Gastrocnemius medialis (tissue), 4 donors: ENCODE measurements at regions not wholly inside any gene's neighbourhood (a gene's known extent, or its start where the extent isn't known, plus 50 kb on each side); places are given as distances from the start of the nearest gene placed in this dataset.

ENCODE experiments used
- ATAC-seq, 2 donors: fragments of 150-250 bp; one replicate each; pipeline ENCODE4 v1.9.1; 2016
- DNase-seq, 2 donors: peaks; one replicate each; pipeline ENCODE4 v3.0.0-alpha.2; 2019
- H3K27ac ChIP-seq, 4 donors: fragments of 200-600 bp; sonication (generic); 1 replicate in 1 of 4; 2 replicates in 3 of 4; pipeline ENCODE4 v1.5.1; 2016 to 2018; ENCODE audit warnings: mild to moderate bottlenecking in 2 of 4, moderate library complexity in 1 of 4
- H3K27me3 ChIP-seq, 3 donors: fragments of 200-600 bp; sonication (generic) in 2 of 3; 1 replicate in 1 of 3; 2 replicates in 2 of 3; pipeline versions ENCODE4 v1.5.1 to v1.6.0; 2016 to 2019; ENCODE audit warnings: mild to moderate bottlenecking in 1 of 3, moderate library complexity in 1 of 3
- H3K36me3 ChIP-seq, 2 donors: fragments of 200-600 bp; sonication (generic) in 1 of 2; one replicate each; pipeline ENCODE4 v1.5.1; 2017 to 2018
- H3K4me1 ChIP-seq, 2 donors: fragments of 200-600 bp; sonication (generic) in 1 of 2; one replicate each; pipeline ENCODE4 v1.5.1; 2016 to 2017; ENCODE audit warnings: mild to moderate bottlenecking in 2 of 2
- H3K4me3 ChIP-seq, 4 donors: fragments of 200-600 bp; sonication (generic) in 3 of 4; 1 replicate in 1 of 4; 2 replicates in 3 of 4; pipeline ENCODE4 v1.5.1; 2016 to 2019; ENCODE audit warnings: mild to moderate bottlenecking in 2 of 4
- H3K9me3 ChIP-seq, 3 donors: fragments of 200-600 bp; sonication (generic) in 2 of 3; 1 replicate in 1 of 3; 2 replicates in 2 of 3; pipeline ENCODE4 v1.5.1; 2016 to 2019
- CTCF ChIP-seq, 5 experiments: fragments of 450-650 bp in 3 of 5; fragments of 200-600 bp in 2 of 5; sonication (generic) in 2 of 5; IDR thresholded peaks in 4 of 5; conservative IDR thresholded peaks in 1 of 5; 1 replicate in 4 of 5; 2 replicates in 1 of 5; pipeline ENCODE4 v1.5.1; 2016 to 2019; ENCODE audit warnings: antibody characterized with exemption in 5 of 5, mild to moderate bottlenecking in 3 of 5, moderate library complexity in 3 of 5
- POLR2A ChIP-seq, 2 donors: fragments of 450-650 bp; IDR thresholded peaks; one replicate each; pipeline ENCODE4 v1.6.1; 2017; ENCODE audit warnings: antibody characterized with exemption in 2 of 2, mild to moderate bottlenecking in 2 of 2, moderate library complexity in 2 of 2
- in situ Hi-C, 4 donors: fragments of 200-750 bp; cut with MboI; loops; one replicate each; pipeline versions ENCODE4 v1.15.0 to v1.8.0; 2017; ENCODE audit warnings: low sequenced_read_pairs in 4 of 4
- intact Hi-C: fragments of 100-400 bp; cut with DNase I; formaldehyde crosslinking; loops from one replicate; pipeline ENCODE4 v1.15.1; 2023; ENCODE audit warnings: low total_unique reads

- in situ Hi-C loops (no loop called here), intact Hi-C loops (no loop called here)
- no peaks in the 10 kb centered on the region for H3K36me3 ChIP-seq
- H3K4me1 ChIP-seq, result no peaks in the 10 kb centered on the region
- ATAC-seq, result no peak
- H3K27ac ChIP-seq, result no peak overlapping the region
- TF ChIP-seq CTCF (IDR thresholded peaks at IDR 0.05 in 4 of 5, conservative IDR thresholded peaks at IDR 0.05 in 1 of 5), result no peak
- no peak for DNase-seq
- H3K27me3 ChIP-seq, result no peaks in the 10 kb centered on the region
- no peaks in the 10 kb centered on the region for H3K9me3 ChIP-seq
- H3K4me3 ChIP-seq, result no peak overlapping the region
Observed at GRCh38 chr4:159563257-159563656, 460.4 kb downstream of the RAPGEF2 start.

GRCh38 chr4:159564615-159565014 is 461.7 kb downstream of the RAPGEF2 start:
- ATAC-seq, result no peak
- Histone ChIP-seq H3K27me3 (no peaks in the 10 kb centered on the region), H3K4me1 (no peaks in the 10 kb centered on the region), H3K27ac (no peak overlapping the region), H3K4me3 (no peak overlapping the region), H3K36me3 (no peaks in the 10 kb centered on the region), H3K9me3 (no peaks in the 10 kb centered on the region)
- TF ChIP-seq CTCF (IDR thresholded peaks at IDR 0.05 in 4 of 5, conservative IDR thresholded peaks at IDR 0.05 in 1 of 5), result no peak
- no peak for DNase-seq
- in situ Hi-C loops (no loop called here), intact Hi-C loops (no loop called here)

- Histone ChIP-seq H3K27ac (no peak overlapping the region), H3K27me3 (no peaks in the 10 kb centered on the region), H3K9me3 (no peaks in the 10 kb centered on the region), H3K4me1 (no peaks in the 10 kb centered on the region), H3K4me3 (no peak overlapping the region), H3K36me3 (no peaks in the 10 kb centered on the region)
- TF ChIP-seq CTCF (IDR thresholded peaks at IDR 0.05 in 4 of 5, conservative IDR thresholded peaks at IDR 0.05 in 1 of 5), result no peak
- TF ChIP-seq POLR2A (IDR thresholded peaks at IDR 0.05), result no peak
- ATAC-seq (no peak), DNase-seq (no peak)
- in situ Hi-C loops (no loop called here), intact Hi-C loops (no loop called here)
Observed at GRCh38 chr4:159566786-159567185, 463.9 kb downstream of the RAPGEF2 start.

GRCh38 chr4:159577241-159577640 is 474.4 kb downstream of the RAPGEF2 start:
- DNase-seq, result no peak
- Histone ChIP-seq H3K27me3 (no peaks in the 10 kb centered on the region), H3K9me3 (no peaks in the 10 kb centered on the region), H3K27ac (no peak overlapping the region), H3K36me3 (no peaks in the 10 kb centered on the region), H3K4me3 (no peak overlapping the region), H3K4me1 (no peaks in the 10 kb centered on the region)
- intact Hi-C loops (loop anchor here (10.0 kb wide), 1 partner anchor 192 kb away; no protein-coding TSS in a partner anchor), in situ Hi-C loops (no loop called here)
- TF ChIP-seq POLR2A (IDR thresholded peaks at IDR 0.05) (no peak), CTCF (IDR thresholded peaks at IDR 0.05 in 4 of 5, conservative IDR thresholded peaks at IDR 0.05 in 1 of 5) (no peak)
- no peak for ATAC-seq

- Histone ChIP-seq H3K27me3 (no peaks in the 10 kb centered on the region), H3K36me3 (no peaks in the 10 kb centered on the region), H3K9me3 (no peaks in the 10 kb centered on the region), H3K4me3 (no peak overlapping the region), H3K27ac (no peak overlapping the region), H3K4me1 (no peaks in the 10 kb centered on the region)
- in situ Hi-C loops (no loop called here), intact Hi-C loops (no loop called here)
- TF ChIP-seq CTCF (IDR thresholded peaks at IDR 0.05 in 4 of 5, conservative IDR thresholded peaks at IDR 0.05 in 1 of 5), result no peak
- no peak for TF ChIP-seq POLR2A (IDR thresholded peaks at IDR 0.05)
- ATAC-seq, result no peak
- DNase-seq, result no peak
Observed at GRCh38 chr4:159582685-159583084, 479.8 kb downstream of the RAPGEF2 start.
